Suprapubic skin (tissue), 3 donors: ENCODE measurements at regions not wholly inside any gene's neighbourhood (a gene's known extent, or its start where the extent isn't known, plus 50 kb on each side); places are given as distances from the start of the nearest gene placed in this dataset.

Experiments used
- CTCF ChIP-seq, 2 donors: fragments of 200-600 bp in 1 of 2; fragments of 450-650 bp in 1 of 2; sonication (generic) in 1 of 2; IDR thresholded peaks; one replicate each; pipeline ENCODE4 v1.5.1; 2016 to 2019; ENCODE audit warnings: antibody characterized with exemption in 2 of 2, mild to moderate bottlenecking in 1 of 2, moderate library complexity in 1 of 2
- POLR2A ChIP-seq, 2 donors: fragments of 450-650 bp; IDR thresholded peaks; one replicate each; pipeline ENCODE4 v1.6.1; 2017; ENCODE audit warnings: antibody characterized with exemption in 2 of 2, mild to moderate bottlenecking in 2 of 2, moderate library complexity in 2 of 2

DNA sequence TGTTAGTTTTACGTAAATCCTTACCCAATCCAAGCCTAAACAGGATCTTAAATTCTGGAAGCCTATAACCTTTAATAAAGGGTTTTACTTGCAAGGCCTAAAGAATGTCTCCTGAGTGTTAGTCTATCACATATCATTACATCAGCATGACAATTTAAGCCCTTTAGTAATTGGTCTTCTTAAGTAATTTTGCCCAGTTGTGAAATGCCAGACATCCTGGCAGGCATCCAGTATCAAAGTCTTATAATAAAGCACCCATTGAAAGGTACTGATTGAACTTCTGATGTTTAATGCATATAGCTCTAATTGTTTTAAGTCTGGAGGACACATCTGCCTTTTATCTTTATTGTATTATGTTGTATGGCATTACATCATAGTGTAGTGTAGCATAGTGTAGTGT, 1078.9 kb downstream of the SLITRK1 start:
- TF ChIP-seq CTCF (IDR thresholded peaks at IDR 0.05), result no peak
- no peak for TF ChIP-seq POLR2A (IDR thresholded peaks at IDR 0.05)
